ENCODE measurements at regions not wholly inside any gene's neighbourhood (a gene's known extent, or its start where the extent isn't known, plus 50 kb on each side); places are given as distances from the start of the nearest gene placed in this dataset.

- no peaks in the 10 kb centered on the region for H3K79me2 ChIP-seq (replicated peaks; ENCODE audit: insufficient read depth)
- Mint-ChIP-seq H3K4me1 (no peaks in the 10 kb centered on the region), H3K27ac (no peak overlapping the region), H3K4me3 (no peak overlapping the region), H3K9me3 (peaks cover 17% of the 10 kb centered on the region; the same call in 2 of the 3 replicates), H3K36me3 (ENCODE audit: low read depth) (no peaks in the 10 kb centered on the region), H3K27me3 (ENCODE audit: insufficient read depth, low read depth, poor library complexity) (peaks cover 3% of the 10 kb centered on the region)
- H3K4me2 ChIP-seq, result no peak overlapping the region
- H3K4me1 ChIP-seq (ENCODE audit: insufficient read depth), result no peaks in the 10 kb centered on the region
- H3K36me3 ChIP-seq (ENCODE audit: insufficient read depth), result no peaks in the 10 kb centered on the region
- no peak overlapping the region for H2AFZ ChIP-seq
- no peak for DNase-seq (ENCODE audit: low spot score)
- no peaks in the 10 kb centered on the region for H3F3A ChIP-seq (replicated peaks; ENCODE audit: low read depth)
- H3K27ac ChIP-seq (ENCODE audit: low read depth), result no peak overlapping the region
- no peak for ATAC-seq
- no peak overlapping the region for H3K4me3 ChIP-seq
- no peak for TF ChIP-seq ZNF462 (CRISPR knock-in tag; IDR thresholded peaks at IDR 0.05)
- TF ChIP-seq CTCF (conservative IDR thresholded peaks at IDR 0.05; ENCODE audit: low read depth in 2 of 2), result no peak
- no peak for TF ChIP-seq ZNF331 (CRISPR knock-in tag; IDR thresholded peaks at IDR 0.05; ENCODE audit: low read depth)
- no peak for TF ChIP-seq EZH2phosphoT487 (IDR thresholded peaks at IDR 0.05; ENCODE audit: unreplicated experiment)
- no peak for TF ChIP-seq POLR2AphosphoS5 (IDR thresholded peaks at IDR 0.05; ENCODE audit: low read depth)
- no peak for TF ChIP-seq STAT1 (IDR thresholded peaks at IDR 0.05; ENCODE audit: unreplicated experiment)
- no peak for TF ChIP-seq EZH2 (IDR thresholded peaks at IDR 0.05; ENCODE audit: low read depth, unreplicated experiment)
- TF ChIP-seq NANOG (IDR thresholded peaks at IDR 0.05; ENCODE audit: borderline replicate concordance), result no peak
- TF ChIP-seq ZNF114 (CRISPR knock-in tag; IDR thresholded peaks at IDR 0.05), result no peak
- TF ChIP-seq ETS1 (IDR thresholded peaks at IDR 0.05), result no peak
- no peak for TF ChIP-seq REST (IDR thresholded peaks at IDR 0.05; ENCODE audit: unreplicated experiment)
- H3K27me3 ChIP-seq (ENCODE audit: insufficient read depth), result no peaks in the 10 kb centered on the region
- no peaks in the 10 kb centered on the region for H3K9me2 ChIP-seq (ENCODE audit: insufficient read depth)
- no peaks in the 10 kb centered on the region for H4K20me1 ChIP-seq (replicated peaks; ENCODE audit: insufficient read depth)
These were observed 460.1 kb downstream of the TMEM114 start for GRCh38 chr16:8130197-8130596.

Data from GM23338 (cell line).